Astrocyte of the cerebellum (primary cell): ENCODE measurements at regions not wholly inside any gene's neighbourhood (a gene's known extent, or its start where the extent isn't known, plus 50 kb on each side); places are given as distances from the start of the nearest gene placed in this dataset.

Experiments
- DNase-seq: peaks from one replicate; pipeline ENCODE4 v3.0.0-alpha.2; 2011; ENCODE audit warnings: low read depth
- H3K4me3 ChIP-seq: 2 replicates; pipeline ENCODE4 v1.5.1; 2011; ENCODE audit warnings: mild to moderate bottlenecking, low read depth, low read length, moderate library complexity
- in situ Hi-C: cut with HindIII; loops from 2 replicates; pipeline ENCODE4 v1.10.0; 2017; ENCODE audit warnings: low sequenced_read_pairs
- TF ChIP-seq, protein P1 (sequence below): IDR thresholded peaks from 2 replicates; pipeline ENCODE4 v1.5.1; 2012; ENCODE audit warnings: low read length, low read depth, moderate library complexity, mild to moderate bottlenecking; ENCODE audit errors: missing control alignments

DNA sequence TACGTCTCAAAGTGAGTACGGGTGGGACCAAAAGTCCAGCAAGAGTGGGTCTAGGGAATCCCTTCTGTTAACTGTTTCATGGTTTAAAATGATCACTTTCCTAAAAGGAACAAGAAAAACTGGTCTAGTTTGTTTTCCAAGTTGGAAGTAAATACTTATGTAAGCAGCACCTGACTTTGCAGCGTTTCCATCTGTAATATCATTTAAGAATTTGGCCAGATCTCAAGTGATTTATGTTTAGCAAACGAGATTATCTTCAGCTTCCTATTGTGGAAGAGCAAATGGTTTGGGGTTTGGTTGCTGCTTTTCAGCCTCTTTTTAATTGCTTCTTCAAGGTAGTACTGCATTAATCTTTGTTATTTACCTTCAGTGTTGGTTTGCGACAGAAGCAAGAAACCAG lies 50.4 kb downstream of the FHIP1A start:
- no peak overlapping the region for H3K4me3 ChIP-seq
- in situ Hi-C loops: no loop called here
- TF ChIP-seq, protein P1, sequence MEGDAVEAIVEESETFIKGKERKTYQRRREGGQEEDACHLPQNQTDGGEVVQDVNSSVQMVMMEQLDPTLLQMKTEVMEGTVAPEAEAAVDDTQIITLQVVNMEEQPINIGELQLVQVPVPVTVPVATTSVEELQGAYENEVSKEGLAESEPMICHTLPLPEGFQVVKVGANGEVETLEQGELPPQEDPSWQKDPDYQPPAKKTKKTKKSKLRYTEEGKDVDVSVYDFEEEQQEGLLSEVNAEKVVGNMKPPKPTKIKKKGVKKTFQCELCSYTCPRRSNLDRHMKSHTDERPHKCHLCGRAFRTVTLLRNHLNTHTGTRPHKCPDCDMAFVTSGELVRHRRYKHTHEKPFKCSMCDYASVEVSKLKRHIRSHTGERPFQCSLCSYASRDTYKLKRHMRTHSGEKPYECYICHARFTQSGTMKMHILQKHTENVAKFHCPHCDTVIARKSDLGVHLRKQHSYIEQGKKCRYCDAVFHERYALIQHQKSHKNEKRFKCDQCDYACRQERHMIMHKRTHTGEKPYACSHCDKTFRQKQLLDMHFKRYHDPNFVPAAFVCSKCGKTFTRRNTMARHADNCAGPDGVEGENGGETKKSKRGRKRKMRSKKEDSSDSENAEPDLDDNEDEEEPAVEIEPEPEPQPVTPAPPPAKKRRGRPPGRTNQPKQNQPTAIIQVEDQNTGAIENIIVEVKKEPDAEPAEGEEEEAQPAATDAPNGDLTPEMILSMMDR: no peak
- no peak for DNase-seq

DNA sequence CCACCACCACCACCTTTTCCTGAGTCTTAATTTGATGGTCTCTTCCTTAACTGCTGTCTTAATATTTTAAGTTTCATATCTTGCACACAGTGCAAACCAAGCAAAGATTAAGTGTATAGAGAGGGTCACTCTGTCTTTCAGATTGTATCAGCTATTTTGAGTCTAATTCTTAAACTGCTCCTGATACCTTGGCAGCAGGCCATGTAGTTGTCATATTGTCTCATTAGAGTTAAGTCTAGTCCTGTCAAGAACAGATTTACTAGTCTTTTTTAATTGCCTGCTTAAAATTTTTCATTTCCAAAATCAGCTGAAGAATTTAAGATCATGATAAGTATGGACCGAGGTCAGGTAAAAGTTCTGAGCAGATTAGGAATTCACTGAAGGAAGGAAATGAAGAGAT lies 51.5 kb downstream of the FHIP1A start:
- DNase-seq: no peak
- H3K4me3 ChIP-seq: no peak overlapping the region
- TF ChIP-seq, protein P1: no peak
- in situ Hi-C loops: no loop called here

DNA sequence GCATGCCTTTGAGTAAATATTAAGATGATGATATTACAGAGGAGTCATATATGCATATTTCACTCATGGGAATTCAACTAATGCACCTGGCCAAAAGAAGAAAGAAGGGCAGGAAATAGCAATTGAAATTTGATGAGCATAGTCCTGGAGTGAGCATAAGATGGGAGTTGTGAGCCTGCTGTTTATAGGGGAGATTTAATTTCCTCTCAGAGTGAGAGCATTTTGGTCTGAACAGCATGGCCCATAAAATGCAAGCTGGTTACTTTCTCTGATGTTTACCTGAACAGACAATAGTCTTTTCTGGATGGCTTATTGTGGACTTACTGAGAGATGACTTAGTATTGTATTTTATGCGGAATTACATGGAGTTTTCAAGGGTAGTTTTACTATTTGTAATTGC lies 53.6 kb downstream of the FHIP1A start:
- H3K4me3 ChIP-seq: no peak overlapping the region
- TF ChIP-seq, protein P1: no peak
- in situ Hi-C loops: no loop called here
- DNase-seq: no peak

DNA sequence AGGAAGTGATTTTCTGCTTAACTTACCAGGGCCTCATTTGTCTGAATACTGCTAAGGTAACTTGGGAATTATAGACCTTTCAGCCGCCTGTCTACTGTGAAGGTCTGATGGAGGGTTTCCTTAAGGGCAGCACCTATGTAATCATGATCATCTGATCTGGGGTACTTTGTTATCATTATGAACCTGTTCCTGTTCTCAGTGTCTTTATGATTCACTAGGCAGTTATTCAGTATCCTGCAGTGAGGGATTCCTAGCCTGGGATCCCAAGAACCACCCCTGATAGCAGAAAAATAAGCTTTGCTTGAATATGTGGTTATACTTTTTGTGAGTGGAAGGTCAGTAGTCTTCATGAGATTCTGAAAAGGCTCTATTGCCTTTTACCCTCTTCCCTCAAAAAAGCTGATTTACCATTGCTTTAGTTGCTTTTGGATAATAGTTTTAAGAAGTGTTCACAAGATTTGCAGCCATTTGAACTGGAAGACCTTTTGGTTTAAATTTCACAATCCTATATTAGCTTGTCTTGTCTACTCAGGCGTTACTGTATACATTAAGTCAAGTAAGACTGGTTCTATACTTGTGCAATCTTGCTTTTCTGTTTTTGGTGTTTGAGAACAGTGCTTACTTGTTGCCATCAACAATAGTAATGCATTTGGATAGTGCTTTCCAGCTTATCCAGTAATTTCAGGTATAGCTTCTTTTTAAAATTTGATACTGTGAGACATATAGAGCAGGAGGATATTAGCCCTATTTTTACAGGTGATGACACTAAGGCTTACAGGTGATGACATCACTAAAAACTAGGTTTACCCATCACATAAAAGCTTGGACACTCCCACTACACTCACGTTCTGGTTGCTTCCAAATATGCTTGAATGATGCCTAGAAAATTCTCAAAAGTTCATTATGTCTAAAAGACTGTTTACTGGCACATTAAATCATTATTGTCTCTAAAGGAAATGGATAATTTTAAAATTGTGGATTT lies 60.0 kb downstream of the FHIP1A start:
- in situ Hi-C loops: no loop called here

DNA sequence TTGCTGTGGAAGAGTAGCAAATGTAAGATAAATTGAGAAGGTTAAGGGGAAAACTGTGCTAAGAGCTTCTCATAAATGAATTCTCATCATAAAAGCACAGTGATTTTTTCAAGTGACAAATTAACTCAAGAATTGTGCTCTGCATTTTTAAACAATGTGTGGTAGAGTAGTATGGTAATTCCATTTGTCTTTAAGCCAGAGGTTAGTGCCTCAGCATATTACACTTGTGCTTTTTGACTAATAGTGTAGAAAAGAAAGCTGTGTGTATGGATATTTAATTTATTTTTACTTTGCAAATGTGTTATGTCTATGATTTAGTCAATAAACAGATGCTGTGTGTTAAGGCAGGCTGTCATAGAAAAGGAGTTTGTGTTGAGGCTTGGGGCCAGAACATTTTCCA lies 61.0 kb downstream of the FHIP1A start:
- H3K4me3 ChIP-seq: no peak overlapping the region
- in situ Hi-C loops: no loop called here
- DNase-seq: no peak
- TF ChIP-seq, protein P1: no peak

More for the DNA sequence above, 60.0 kb downstream of the FHIP1A start:
- TF ChIP-seq, protein P1: no peak
- no peak overlapping the region for H3K4me3 ChIP-seq
- peak; percentile 27 for DNase-seq

DNA sequence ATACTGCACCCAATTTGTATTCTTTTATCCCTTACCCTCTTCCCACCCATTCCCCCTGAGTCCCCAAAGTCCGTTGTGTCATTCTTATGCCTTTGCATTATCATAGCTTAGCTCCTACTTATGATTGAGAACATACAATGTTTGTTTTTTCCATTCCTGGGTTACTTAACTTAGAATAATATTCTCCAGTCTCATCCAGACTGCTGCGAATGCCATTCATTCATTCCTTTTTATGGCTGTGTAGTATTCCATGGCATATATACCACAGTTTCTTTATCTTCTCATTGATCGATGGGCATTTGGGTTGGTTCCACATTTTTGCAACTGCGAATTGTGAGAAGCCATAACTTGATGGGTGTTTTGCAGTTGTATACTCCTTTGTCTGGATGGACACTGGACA lies 62.8 kb downstream of the FHIP1A start:
- DNase-seq: no peak
- H3K4me3 ChIP-seq: no peak overlapping the region
- TF ChIP-seq, protein P1: no peak
- in situ Hi-C loops: no loop called here
